Skeletal muscle tissue (tissue), 3 donors: ENCODE measurements at regions not wholly inside any gene's neighbourhood (a gene's known extent, or its start where the extent isn't known, plus 50 kb on each side); places are given as distances from the start of the nearest gene placed in this dataset.

ENCODE experiments used
- H3K27ac ChIP-seq: one replicate; pipeline ENCODE4 v1.7.0; 2013; ENCODE audit warnings: mild to moderate bottlenecking, low read depth, low read length, inconsistent platforms
- H3K27me3 ChIP-seq, 3 donors: one replicate each; pipeline ENCODE4 v1.7.0; 2013; ENCODE audit warnings: low read length in 3 of 3; ENCODE audit not compliant: control insufficient read depth in 3 of 3, insufficient read depth in 3 of 3
- H3K36me3 ChIP-seq, 3 donors: one replicate each; pipeline ENCODE4 v1.7.0; 2013; ENCODE audit warnings: low read length in 3 of 3; ENCODE audit not compliant: control insufficient read depth in 3 of 3, insufficient read depth in 3 of 3
- H3K4me1 ChIP-seq, 3 donors: one replicate each; pipeline ENCODE4 v1.7.0; 2013; ENCODE audit warnings: low read length in 3 of 3, mild to moderate bottlenecking in 3 of 3; ENCODE audit not compliant: control insufficient read depth in 3 of 3, insufficient read depth in 3 of 3
- H3K4me3 ChIP-seq, 3 donors: one replicate each; pipeline ENCODE4 v1.7.0; 2013; ENCODE audit warnings: low read length in 3 of 3
- H3K9ac ChIP-seq, 3 donors: one replicate each; pipeline ENCODE4 v1.7.0; 2013; ENCODE audit warnings: low read length in 3 of 3, mild to moderate bottlenecking in 3 of 3, moderate library complexity in 2 of 3, low read depth in 1 of 3
- H3K9me3 ChIP-seq, 3 donors: one replicate each; pipeline ENCODE4 v1.7.0; 2013; ENCODE audit warnings: low read length in 3 of 3; ENCODE audit not compliant: control insufficient read depth in 3 of 3
- donor health status: Osteomylitis.

DNA sequence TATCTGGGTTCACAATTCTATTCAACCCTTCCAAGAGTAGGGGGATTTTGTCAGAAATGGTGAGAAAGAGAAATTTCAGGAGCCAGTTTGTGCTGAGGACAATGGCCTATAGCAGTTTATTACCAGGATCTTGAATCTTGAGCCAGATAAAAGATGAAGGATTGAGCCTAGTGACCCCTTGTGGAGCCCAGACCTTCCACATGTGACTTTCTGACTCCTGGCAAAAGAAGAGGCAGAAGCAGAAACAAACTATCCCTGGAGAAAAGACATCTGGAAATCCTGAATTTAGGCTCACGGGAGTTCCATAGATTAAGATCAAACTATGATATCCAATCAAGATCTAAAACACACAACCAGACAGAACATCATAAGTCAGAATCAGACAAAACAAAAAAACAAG, 60.9 kb upstream of the CHRM2 start:
- Histone ChIP-seq H3K27me3 (no peaks in the 10 kb centered on the region), H3K27ac (no peak overlapping the region), H3K9ac (no peak overlapping the region), H3K4me3 (no peak overlapping the region), H3K36me3 (no peaks in the 10 kb centered on the region), H3K4me1 (no peaks in the 10 kb centered on the region), H3K9me3 (no peaks in the 10 kb centered on the region)

- Histone ChIP-seq H3K27ac (no peak overlapping the region), H3K9ac (no peak overlapping the region), H3K4me3 (no peak overlapping the region), H3K4me1 (no peaks in the 10 kb centered on the region), H3K9me3 (no peaks in the 10 kb centered on the region), H3K27me3 (no peaks in the 10 kb centered on the region), H3K36me3 (no peaks in the 10 kb centered on the region)
These were observed 65.4 kb upstream of the CHRM2 start for GRCh38 chr7:136803028-136803427.

GRCh38 chr7:136783934-136784333, 84.5 kb upstream of the CHRM2 start:
- Histone ChIP-seq H3K9me3 (no peaks in the 10 kb centered on the region), H3K27me3 (no peaks in the 10 kb centered on the region)

GRCh38 chr7:136741941-136742340, 126.5 kb upstream of the CHRM2 start:
- Histone ChIP-seq H3K27ac (no peak overlapping the region), H3K4me3 (no peak overlapping the region), H3K9ac (no peak overlapping the region), H3K4me1 (no peaks in the 10 kb centered on the region), H3K9me3 (peaks cover 0 to 3% (median 0%) of the 10 kb centered on the region in 3 donors), H3K36me3 (no peaks in the 10 kb centered on the region), H3K27me3 (no peaks in the 10 kb centered on the region)

More at GRCh38 chr7:136783934-136784333, 84.5 kb upstream of the CHRM2 start:
- no peak overlapping the region for H3K9ac ChIP-seq
- no peak overlapping the region for H3K4me3 ChIP-seq
- H3K36me3 ChIP-seq = no peaks in the 10 kb centered on the region
- no peak overlapping the region for H3K27ac ChIP-seq
- H3K4me1 ChIP-seq = no peaks in the 10 kb centered on the region

DNA sequence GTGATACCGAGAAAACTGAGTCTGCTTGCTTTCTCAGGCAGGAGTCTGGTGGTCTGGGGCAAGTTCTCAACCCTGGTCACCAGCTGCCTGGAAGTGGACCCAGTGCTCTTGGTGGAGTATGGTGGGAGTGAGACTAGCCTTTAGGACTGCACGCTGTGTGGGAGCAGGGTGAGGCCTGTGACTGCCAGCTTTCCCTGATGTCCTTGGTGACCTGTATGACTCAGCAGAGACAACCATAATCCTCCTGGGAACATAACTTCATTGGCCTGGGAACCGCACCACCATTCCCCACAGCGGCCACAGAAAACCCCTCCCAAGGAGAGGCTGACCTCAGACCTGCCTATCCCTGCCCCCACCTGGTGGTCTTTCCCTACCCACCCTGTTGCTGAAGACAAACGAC, 139.5 kb upstream of the CHRM2 start:
- Histone ChIP-seq H3K27ac (no peak overlapping the region), H3K4me1 (no peaks in the 10 kb centered on the region), H3K9ac (no peak overlapping the region), H3K9me3 (peaks cover 0 to 2% (median 0%) of the 10 kb centered on the region in 3 donors), H3K4me3 (no peak overlapping the region), H3K36me3 (no peaks in the 10 kb centered on the region), H3K27me3 (no peaks in the 10 kb centered on the region)

DNA sequence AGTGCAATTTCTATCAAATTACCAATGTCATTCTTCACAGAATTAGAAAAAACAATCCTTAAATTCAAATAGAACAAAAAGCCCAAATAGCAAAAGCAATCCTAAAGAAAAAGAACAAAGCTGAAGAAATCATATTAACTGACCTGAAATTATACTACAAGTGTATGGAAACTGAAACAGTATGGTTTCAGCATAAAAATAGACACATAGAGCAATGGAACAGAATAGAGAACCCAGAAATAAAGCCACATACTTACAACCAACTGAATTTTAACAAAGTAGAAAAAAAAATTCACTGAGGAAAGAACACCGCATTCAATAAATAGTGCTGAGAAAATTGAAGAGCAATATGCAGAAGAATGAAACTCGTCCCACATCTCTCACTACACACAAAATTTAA, 142.0 kb upstream of the CHRM2 start:
- Histone ChIP-seq H3K4me3 (no peak overlapping the region), H3K9ac (no peak overlapping the region), H3K27ac (no peak overlapping the region), H3K9me3 (peaks cover 0 to 2% (median 0%) of the 10 kb centered on the region in 3 donors), H3K27me3 (no peaks in the 10 kb centered on the region), H3K36me3 (no peaks in the 10 kb centered on the region), H3K4me1 (no peaks in the 10 kb centered on the region)

- Histone ChIP-seq H3K9ac (no peak overlapping the region), H3K27me3 (no peaks in the 10 kb centered on the region), H3K27ac (no peak overlapping the region), H3K4me3 (no peak overlapping the region), H3K9me3 (no peaks in the 10 kb centered on the region), H3K4me1 (no peaks in the 10 kb centered on the region), H3K36me3 (no peaks in the 10 kb centered on the region)
These were observed 150.4 kb upstream of the CHRM2 start for GRCh38 chr7:136717910-136718557.

DNA sequence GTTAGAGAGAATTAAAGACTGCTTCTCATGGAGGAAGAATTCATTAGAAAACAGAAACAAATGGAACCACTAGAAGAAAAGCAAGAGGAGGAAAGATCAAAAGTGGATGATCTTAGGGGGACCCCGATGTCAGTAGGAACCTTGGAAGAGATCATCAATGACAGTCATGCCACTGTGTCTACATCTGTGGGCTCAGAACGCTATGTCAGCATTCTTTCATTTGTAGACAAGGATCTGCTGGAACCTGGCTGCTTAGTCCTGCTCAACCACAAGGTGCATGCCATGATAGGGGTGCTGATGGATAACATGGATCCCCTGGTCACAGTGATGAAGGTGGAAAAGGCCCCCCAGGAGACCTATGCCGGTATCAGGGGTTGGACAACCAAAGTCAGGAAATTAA, 154.4 kb upstream of the CHRM2 start:
- no peaks in the 10 kb centered on the region for H3K9me3 ChIP-seq
- H3K27me3 ChIP-seq = no peaks in the 10 kb centered on the region
- no peak overlapping the region for H3K27ac ChIP-seq
- no peak overlapping the region for H3K4me3 ChIP-seq
- H3K36me3 ChIP-seq = no peaks in the 10 kb centered on the region
- H3K4me1 ChIP-seq = no peaks in the 10 kb centered on the region
- no peak overlapping the region for H3K9ac ChIP-seq

DNA sequence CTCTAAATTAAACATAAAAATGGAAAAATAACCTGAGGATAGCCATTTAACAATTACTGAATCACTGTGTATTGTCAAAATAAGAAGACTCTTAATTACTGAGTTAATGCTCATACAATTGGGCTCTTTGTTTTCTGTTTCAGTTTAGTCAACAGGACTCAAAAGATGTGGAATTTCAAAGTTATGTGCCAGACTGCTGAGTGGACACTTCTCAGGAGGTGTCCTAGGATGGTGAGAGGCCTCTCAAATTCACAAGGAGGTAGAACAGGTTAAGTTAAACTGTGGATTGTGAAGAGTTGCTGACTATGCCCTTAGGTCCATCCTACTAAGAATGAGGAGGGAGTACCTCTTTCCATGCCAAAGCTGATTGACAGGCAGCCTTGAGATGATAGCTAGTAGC, 157.7 kb upstream of the CHRM2 start:
- Histone ChIP-seq H3K4me3 (no peak overlapping the region), H3K4me1 (no peaks in the 10 kb centered on the region), H3K36me3 (no peaks in the 10 kb centered on the region), H3K27me3 (no peaks in the 10 kb centered on the region), H3K9me3 (no peaks in the 10 kb centered on the region), H3K9ac (no peak overlapping the region), H3K27ac (no peak overlapping the region)

DNA sequence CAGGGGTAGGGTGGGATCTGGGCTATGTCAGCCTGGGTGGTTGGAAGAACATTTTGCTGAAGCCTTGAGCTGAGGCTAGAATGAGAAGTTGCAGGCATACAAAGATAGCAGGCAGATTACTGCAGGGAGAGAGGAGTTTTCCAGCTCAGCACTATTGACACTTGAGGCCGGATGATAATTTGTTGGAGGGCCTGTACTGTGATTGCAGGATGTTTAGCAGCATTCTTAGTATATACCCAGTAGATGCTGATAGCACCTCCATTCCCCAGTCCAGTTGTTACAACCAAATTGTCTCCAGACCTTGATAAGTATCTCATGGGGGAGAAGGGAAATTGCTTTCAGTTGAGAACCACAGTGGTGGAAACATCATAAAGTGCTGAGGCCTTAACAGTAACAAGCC, 158.6 kb upstream of the CHRM2 start:
- Histone ChIP-seq H3K4me1 (no peaks in the 10 kb centered on the region), H3K9ac (no peak overlapping the region), H3K27me3 (no peaks in the 10 kb centered on the region), H3K9me3 (no peaks in the 10 kb centered on the region), H3K4me3 (no peak overlapping the region), H3K36me3 (no peaks in the 10 kb centered on the region), H3K27ac (no peak overlapping the region)
